Thyroid gland (tissue), 4 donors: ENCODE measurements at regions not wholly inside any gene's neighbourhood (a gene's known extent, or its start where the extent isn't known, plus 50 kb on each side); places are given as distances from the start of the nearest gene placed in this dataset.
A peak's percentile ranks its signal among the peaks of the same experiment; 100 is the strongest.

Source experiments
- DNase-seq, 2 donors: peaks; one replicate each; pipeline ENCODE4 v3.0.0-alpha.2; 2019
- H3K27ac ChIP-seq, 3 donors: fragments of 200-600 bp; sonication (generic); 1 replicate in 2 of 3; 2 replicates in 1 of 3; pipeline ENCODE4 v1.5.1; 2016 to 2019; ENCODE audit warnings: mild to moderate bottlenecking in 1 of 3, moderate library complexity in 1 of 3
- H3K27me3 ChIP-seq: fragments of 200-600 bp; sonication (generic); one replicate; pipeline ENCODE4 v1.5.1; 2019
- H3K36me3 ChIP-seq, 2 donors: fragments of 200-600 bp; sonication (generic); one replicate each; pipeline ENCODE4 v1.5.1; 2016 to 2019
- H3K4me1 ChIP-seq, 2 donors: fragments of 200-600 bp; sonication (generic); one replicate each; pipeline ENCODE4 v1.5.1; 2017 to 2019
- H3K4me3 ChIP-seq, 3 donors: fragments of 200-600 bp; sonication (generic); replicated peaks in 1 of 3; 1 replicate in 2 of 3; 2 replicates in 1 of 3; pipeline ENCODE4 v1.5.1; 2016; ENCODE audit warnings: mild to moderate bottlenecking in 1 of 3
- H3K9me3 ChIP-seq: fragments of 200-600 bp; sonication (generic); one replicate; pipeline ENCODE4 v1.5.1; 2017
- POLR2A ChIP-seq, 2 donors: fragments of 450-650 bp; IDR thresholded peaks; one replicate each; pipeline ENCODE4 v1.6.1; 2017; ENCODE audit warnings: antibody characterized with exemption in 2 of 2, mild to moderate bottlenecking in 2 of 2, moderate library complexity in 1 of 2
- WGBS, 2 donors: methylation state at CpG; one replicate each; pipeline ENCODE4 v1.1.5; 2017; 5-methylcytosine and 5-hydroxymethylcytosine counted together
- intact Hi-C: fragments of 100-400 bp; cut with DNase I; formaldehyde crosslinking; loops from one replicate; pipeline ENCODE4 v1.15.1; 2023
- TF ChIP-seq, protein P1 (sequence below), 6 experiments: fragments of 200-600 bp in 3 of 6; fragments of 450-650 bp in 3 of 6; sonication (generic) in 3 of 6; IDR thresholded peaks; one replicate each; pipeline ENCODE4 v1.5.1; 2016 to 2019; ENCODE audit warnings: antibody characterized with exemption in 6 of 6, mild to moderate bottlenecking in 2 of 6, inconsistent platforms in 1 of 6, moderate library complexity in 1 of 6

DNA sequence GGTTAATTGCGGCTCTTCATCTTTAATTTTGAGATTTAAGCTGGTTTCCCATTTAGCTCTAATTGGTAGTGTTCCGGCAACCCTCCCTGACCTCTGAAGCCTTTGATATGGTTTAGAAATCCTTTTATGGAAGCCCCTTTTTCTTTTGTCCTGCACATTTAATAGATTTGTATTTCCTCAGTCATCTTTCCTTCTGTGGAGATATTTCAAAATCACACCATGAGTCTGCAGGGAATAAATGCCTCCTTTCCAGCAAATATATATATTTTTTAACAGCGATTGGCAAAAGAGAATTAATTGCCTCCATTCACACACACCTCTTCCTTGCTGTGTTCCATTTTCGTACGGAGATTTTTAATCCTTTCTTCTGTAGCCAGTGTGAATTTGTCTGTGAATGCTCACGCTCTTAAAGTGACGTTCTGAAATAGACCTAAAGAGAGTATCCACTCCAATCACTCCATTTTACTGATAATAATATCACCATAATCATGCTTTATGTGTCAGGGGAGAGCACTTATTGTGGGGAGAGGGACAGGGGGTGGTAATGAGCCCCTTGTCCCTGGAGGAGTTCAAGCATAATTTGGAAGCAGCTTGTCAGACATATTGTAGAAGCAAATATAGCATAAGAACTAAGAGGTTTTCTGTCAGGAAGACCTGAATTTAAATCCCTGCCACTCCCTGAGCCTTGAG lies 142.5 kb upstream of the SYT13 start:
- 80 to 87% methylated on average over 7 of the region's 7 CpGs for WGBS, 2 donors
- no peaks in the 10 kb centered on the region for H3K9me3 ChIP-seq
- H3K4me3 ChIP-seq: no peak overlapping the region
- H3K27me3 ChIP-seq: no peaks in the 10 kb centered on the region
- no peak for DNase-seq
- intact Hi-C loops: no loop called here
- no peak for TF ChIP-seq POLR2A (IDR thresholded peaks at IDR 0.05)
- TF ChIP-seq, protein P1, sequence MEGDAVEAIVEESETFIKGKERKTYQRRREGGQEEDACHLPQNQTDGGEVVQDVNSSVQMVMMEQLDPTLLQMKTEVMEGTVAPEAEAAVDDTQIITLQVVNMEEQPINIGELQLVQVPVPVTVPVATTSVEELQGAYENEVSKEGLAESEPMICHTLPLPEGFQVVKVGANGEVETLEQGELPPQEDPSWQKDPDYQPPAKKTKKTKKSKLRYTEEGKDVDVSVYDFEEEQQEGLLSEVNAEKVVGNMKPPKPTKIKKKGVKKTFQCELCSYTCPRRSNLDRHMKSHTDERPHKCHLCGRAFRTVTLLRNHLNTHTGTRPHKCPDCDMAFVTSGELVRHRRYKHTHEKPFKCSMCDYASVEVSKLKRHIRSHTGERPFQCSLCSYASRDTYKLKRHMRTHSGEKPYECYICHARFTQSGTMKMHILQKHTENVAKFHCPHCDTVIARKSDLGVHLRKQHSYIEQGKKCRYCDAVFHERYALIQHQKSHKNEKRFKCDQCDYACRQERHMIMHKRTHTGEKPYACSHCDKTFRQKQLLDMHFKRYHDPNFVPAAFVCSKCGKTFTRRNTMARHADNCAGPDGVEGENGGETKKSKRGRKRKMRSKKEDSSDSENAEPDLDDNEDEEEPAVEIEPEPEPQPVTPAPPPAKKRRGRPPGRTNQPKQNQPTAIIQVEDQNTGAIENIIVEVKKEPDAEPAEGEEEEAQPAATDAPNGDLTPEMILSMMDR (IDR thresholded peaks at IDR 0.05): no peak
- peaks cover 14 to 16% of the 10 kb centered on the region in 2 donors for H3K4me1 ChIP-seq
- H3K27ac ChIP-seq: no peak overlapping the region
- H3K36me3 ChIP-seq: no peaks in the 10 kb centered on the region

DNA sequence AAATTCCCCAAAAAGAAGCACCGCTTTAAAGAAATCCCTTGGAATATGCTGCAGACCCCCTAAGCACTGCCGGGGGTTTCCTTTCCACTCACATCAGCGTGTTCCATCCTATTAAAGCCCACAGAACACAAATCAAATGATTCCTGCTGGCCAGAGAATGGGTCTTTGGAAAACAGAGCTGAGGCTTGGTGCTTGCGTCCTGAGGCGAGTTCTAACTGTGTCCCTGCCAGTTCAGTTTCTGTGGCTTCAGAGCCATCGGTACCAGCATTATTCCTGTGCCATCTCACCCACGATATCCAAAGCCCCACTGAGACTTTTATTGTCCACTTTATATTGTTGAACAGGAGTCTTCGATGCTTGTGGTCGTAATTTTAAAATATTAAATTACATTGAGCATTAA lies 142.0 kb upstream of the SYT13 start:
- no peak for DNase-seq
- intact Hi-C loops: no loop called here
- 88 to 93% methylated on average over 9 of the region's 9 CpGs for WGBS, 2 donors

DNA sequence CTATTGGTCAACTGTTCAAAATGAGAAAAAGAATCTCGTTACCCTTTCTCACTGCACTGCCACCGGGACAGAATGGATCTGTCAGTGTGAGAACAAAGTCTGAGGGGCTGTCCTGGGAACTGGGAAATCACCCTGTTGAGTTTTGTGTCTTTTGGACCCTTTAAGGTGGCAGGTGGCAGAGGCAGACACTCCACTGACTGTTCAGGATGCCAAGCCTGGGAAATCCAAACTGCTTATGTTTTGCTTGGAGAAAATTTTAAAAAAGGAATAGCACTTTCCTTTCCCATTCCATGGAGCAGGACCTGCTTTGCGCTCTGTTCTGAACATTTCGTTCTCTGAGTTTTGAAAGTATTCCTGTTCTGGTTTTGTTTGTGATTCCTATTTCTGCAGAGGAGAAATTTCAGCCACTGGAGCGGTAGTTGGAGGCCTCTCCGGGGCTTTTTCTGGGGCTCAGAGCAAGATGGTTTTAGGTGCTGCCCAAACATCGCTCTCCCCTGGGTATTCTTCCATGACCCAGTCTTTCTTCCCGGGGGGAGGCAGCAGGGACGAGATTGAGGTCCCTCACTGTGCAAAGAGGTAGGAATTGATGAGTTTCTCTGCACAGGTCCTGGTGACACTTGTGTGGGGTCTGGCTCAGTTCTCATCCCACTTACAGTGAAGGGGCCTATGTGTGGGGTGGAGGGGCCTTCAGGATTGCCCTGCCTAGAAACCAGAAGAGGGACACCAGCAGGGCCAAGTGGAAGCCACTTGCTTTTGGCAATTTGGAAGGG lies 138.5 kb upstream of the SYT13 start:
- intact Hi-C loops: no loop called here
- Histone ChIP-seq H3K4me1 (peaks cover 22 to 23% of the 10 kb centered on the region in 2 donors), H3K4me3 (no peak overlapping the region), H3K9me3 (no peaks in the 10 kb centered on the region), H3K27ac (peak overlapping the region in 1 of 3 donors; percentile 36), H3K36me3 (no peaks in the 10 kb centered on the region), H3K27me3 (no peaks in the 10 kb centered on the region)
- DNase-seq: peak in 1 of 2 donors; percentile 17
- WGBS, 2 donors: 56 to 62% methylated on average over 9 of the region's 9 CpGs
- TF ChIP-seq POLR2A (IDR thresholded peaks at IDR 0.05): no peak
- TF ChIP-seq, protein P1 (IDR thresholded peaks at IDR 0.05): no peak

More for the DNA sequence above, 142.0 kb upstream of the SYT13 start:
- Histone ChIP-seq H3K4me1 (peaks cover 19 to 22% of the 10 kb centered on the region in 2 donors), H3K4me3 (no peak overlapping the region), H3K27me3 (no peaks in the 10 kb centered on the region), H3K36me3 (no peaks in the 10 kb centered on the region), H3K9me3 (no peaks in the 10 kb centered on the region), H3K27ac (no peak overlapping the region)
- TF ChIP-seq POLR2A (IDR thresholded peaks at IDR 0.05): no peak
- TF ChIP-seq, protein P1 (IDR thresholded peaks at IDR 0.05): no peak

DNA sequence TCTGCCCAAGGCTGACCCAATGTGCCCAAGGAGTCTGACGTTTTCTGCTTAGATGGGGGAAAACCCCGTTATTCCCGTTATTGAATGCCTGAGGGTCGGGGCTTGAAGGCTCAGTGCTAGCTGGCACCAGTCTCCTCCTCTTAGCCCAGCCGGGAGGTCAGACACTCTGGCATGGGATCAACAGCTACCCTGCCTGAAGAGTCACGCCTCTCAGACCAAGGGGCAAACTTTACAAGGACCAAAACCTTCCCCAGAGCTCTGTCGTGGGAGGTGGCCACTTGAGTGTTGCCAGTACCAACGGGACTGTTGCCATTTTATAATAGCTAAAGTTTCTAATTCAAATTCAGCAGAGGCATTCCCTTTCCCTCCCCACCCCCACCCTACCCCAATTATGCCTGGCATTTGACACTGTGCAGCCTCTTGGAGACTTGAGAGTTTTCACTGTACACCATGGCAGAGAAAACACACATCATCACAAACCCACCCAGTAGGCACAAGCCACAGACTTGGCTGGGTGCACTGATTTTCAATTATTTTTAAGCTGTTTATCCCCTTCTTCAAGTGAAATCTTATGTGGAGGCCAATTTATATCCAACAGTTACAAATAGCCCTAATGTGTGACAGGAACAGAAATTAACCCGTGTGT lies 137.5 kb upstream of the SYT13 start:
- peak; percentile 75 to 87 for DNase-seq
- intact Hi-C loops: no loop called here
- H3K36me3 ChIP-seq: no peaks in the 10 kb centered on the region
- no peaks in the 10 kb centered on the region for H3K9me3 ChIP-seq
- H3K4me3 ChIP-seq: no peak overlapping the region
- peak overlapping the region; percentile 17 to 63 (median 56) for H3K27ac ChIP-seq
- H3K27me3 ChIP-seq: no peaks in the 10 kb centered on the region
- peaks cover 22 to 23% of the 10 kb centered on the region in 2 donors for H3K4me1 ChIP-seq
- TF ChIP-seq POLR2A (IDR thresholded peaks at IDR 0.05): no peak
- TF ChIP-seq, protein P1 (IDR thresholded peaks at IDR 0.05): no peak
- 15 to 32% methylated on average over 7 to 8 of the region's 9 CpGs for WGBS, 2 donors
